Breast epithelium (tissue), 4 donors: ENCODE measurements at regions not wholly inside any gene's neighbourhood (a gene's known extent, or its start where the extent isn't known, plus 50 kb on each side); places are given as distances from the start of the nearest gene placed in this dataset.
"Not testable (repeated sequence)": the region's sequence is repeated elsewhere in the genome, so short reads cannot be mapped to it uniquely, and the experiment has no call there.

Source experiments
- DNase-seq, 2 donors: peaks; one replicate each; pipeline ENCODE4 v3.0.0-alpha.2; 2019; ENCODE audit warnings: low spot score in 2 of 2
- H3K27ac ChIP-seq, 2 donors: fragments of 200-600 bp; sonication (generic) in 1 of 2; one replicate each; pipeline ENCODE4 v1.5.1; 2016 to 2019; ENCODE audit warnings: mild to moderate bottlenecking in 1 of 2
- H3K27me3 ChIP-seq, 2 donors: fragments of 200-600 bp; sonication (generic) in 1 of 2; one replicate each; pipeline versions ENCODE4 v1.5.1 to v1.6.0; 2017 to 2019; ENCODE audit warnings: control low read depth in 1 of 2, mild to moderate bottlenecking in 1 of 2
- H3K36me3 ChIP-seq: fragments of 200-600 bp; one replicate; pipeline ENCODE4 v1.5.1; 2019
- H3K4me1 ChIP-seq, 2 donors: fragments of 200-600 bp; sonication (generic); one replicate each; pipeline ENCODE4 v1.5.1; 2016 to 2019; ENCODE audit warnings: control low read depth in 1 of 2
- H3K4me3 ChIP-seq, 3 donors: fragments of 200-600 bp; sonication (generic); 1 replicate in 2 of 3; 2 replicates in 1 of 3; pipeline ENCODE4 v1.5.1; 2016 to 2019; ENCODE audit warnings: mild to moderate bottlenecking in 3 of 3, moderate library complexity in 2 of 3
- H3K9me3 ChIP-seq, 2 donors: fragments of 200-600 bp; sonication (generic) in 1 of 2; one replicate each; pipeline ENCODE4 v1.5.1; 2016 to 2019; ENCODE audit warnings: control low read depth in 1 of 2
- POLR2A ChIP-seq: fragments of 450-650 bp; IDR thresholded peaks from one replicate; pipeline ENCODE4 v1.6.1; 2016; ENCODE audit warnings: antibody characterized with exemption, mild to moderate bottlenecking, moderate library complexity
- POLR2AphosphoS5 ChIP-seq, 3 donors: sonication (generic); formaldehyde crosslinking; IDR thresholded peaks; one replicate each; pipeline ENCODE4 v1.6.1; 2017; ENCODE audit warnings: antibody characterized with exemption in 3 of 3
- intact Hi-C: fragments of 100-400 bp; cut with DNase I; formaldehyde crosslinking; loops from one replicate; pipeline ENCODE4 v1.15.1; 2023; ENCODE audit warnings: low total_unique reads
- TF ChIP-seq, protein P1 (sequence below), 3 donors: fragments of 450-650 bp; IDR thresholded peaks; one replicate each; pipeline ENCODE4 v1.5.1; 2016 to 2017; ENCODE audit warnings: antibody characterized with exemption in 3 of 3, mild to moderate bottlenecking in 3 of 3, moderate library complexity in 3 of 3

DNA sequence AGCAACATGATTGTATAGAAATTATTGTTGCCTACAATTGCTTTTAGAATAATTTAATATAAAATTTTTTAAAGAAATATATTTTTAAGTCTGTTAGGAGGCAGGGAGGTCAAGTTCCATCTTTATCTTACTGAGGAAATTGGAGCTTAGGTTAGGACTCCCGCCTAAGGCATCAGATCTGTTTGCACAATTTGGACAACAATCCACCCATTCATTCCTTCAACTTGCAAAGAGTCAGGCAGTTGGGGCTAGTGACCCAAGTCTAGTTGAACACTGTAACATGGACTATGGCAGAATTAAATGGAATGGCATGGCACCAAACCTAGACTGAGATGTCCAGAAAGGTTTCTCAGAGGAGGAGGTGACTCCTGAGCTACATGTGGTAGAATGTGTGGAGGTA is 149.4 kb upstream of the SETMAR start:
- TF ChIP-seq, protein P1, sequence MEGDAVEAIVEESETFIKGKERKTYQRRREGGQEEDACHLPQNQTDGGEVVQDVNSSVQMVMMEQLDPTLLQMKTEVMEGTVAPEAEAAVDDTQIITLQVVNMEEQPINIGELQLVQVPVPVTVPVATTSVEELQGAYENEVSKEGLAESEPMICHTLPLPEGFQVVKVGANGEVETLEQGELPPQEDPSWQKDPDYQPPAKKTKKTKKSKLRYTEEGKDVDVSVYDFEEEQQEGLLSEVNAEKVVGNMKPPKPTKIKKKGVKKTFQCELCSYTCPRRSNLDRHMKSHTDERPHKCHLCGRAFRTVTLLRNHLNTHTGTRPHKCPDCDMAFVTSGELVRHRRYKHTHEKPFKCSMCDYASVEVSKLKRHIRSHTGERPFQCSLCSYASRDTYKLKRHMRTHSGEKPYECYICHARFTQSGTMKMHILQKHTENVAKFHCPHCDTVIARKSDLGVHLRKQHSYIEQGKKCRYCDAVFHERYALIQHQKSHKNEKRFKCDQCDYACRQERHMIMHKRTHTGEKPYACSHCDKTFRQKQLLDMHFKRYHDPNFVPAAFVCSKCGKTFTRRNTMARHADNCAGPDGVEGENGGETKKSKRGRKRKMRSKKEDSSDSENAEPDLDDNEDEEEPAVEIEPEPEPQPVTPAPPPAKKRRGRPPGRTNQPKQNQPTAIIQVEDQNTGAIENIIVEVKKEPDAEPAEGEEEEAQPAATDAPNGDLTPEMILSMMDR (IDR thresholded peaks at IDR 0.05) = no peak
- no peak for TF ChIP-seq POLR2A
- Histone ChIP-seq H3K4me1 (no peaks in the 10 kb centered on the region), H3K27me3 (no peaks in the 10 kb centered on the region), H3K4me3 (no peak overlapping the region), H3K27ac (no peak overlapping the region), H3K9me3 (no peaks in the 10 kb centered on the region), H3K36me3 (no peaks in the 10 kb centered on the region)
- intact Hi-C loops = no loop called here
- no peak for DNase-seq

DNA sequence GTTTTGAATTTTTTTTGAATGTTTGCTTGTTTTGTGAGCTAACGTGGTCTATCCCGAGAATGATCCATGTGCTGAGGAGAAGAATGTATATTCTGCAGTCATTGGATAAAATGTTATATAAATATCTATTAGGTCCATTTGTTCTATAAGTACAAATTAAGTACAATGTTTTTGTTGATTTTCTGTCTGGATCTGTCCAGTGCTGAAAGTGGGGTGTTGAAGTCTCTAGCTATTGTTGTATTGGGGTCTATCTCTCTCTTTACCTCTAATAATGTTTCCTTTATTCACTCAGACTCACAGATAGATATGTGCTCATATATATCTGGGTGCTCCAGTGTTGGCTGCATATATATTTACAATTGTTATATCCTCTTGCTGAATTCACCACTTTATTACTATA is 144.8 kb upstream of the SETMAR start:
- Histone ChIP-seq H3K4me3 (no peak overlapping the region), H3K4me1 (no peaks in the 10 kb centered on the region), H3K9me3 (no peaks in the 10 kb centered on the region), H3K36me3 (no peaks in the 10 kb centered on the region), H3K27ac (no peak overlapping the region), H3K27me3 (no peaks in the 10 kb centered on the region)
- intact Hi-C loops = no loop called here
- DNase-seq = no peak
- TF ChIP-seq POLR2AphosphoS5 (IDR thresholded peaks at IDR 0.05) (no peak), POLR2A (no peak)
- TF ChIP-seq, protein P1 (IDR thresholded peaks at IDR 0.05) = no peak

GRCh38 chr3:4162096-4162495 is 141.1 kb upstream of the SETMAR start:
- no peak overlapping the region for H3K4me3 ChIP-seq
- no peaks in the 10 kb centered on the region for H3K36me3 ChIP-seq
- H3K27ac ChIP-seq = no peak overlapping the region
- no peaks in the 10 kb centered on the region for H3K27me3 ChIP-seq
- intact Hi-C loops = no loop called here
- no peak for DNase-seq
- peaks cover 5% of the 10 kb centered on the region in 2 donors for H3K9me3 ChIP-seq
- H3K4me1 ChIP-seq = no peaks in the 10 kb centered on the region
- TF ChIP-seq, protein P1 (IDR thresholded peaks at IDR 0.05) = no peak
- no peak for TF ChIP-seq POLR2AphosphoS5 (IDR thresholded peaks at IDR 0.05)
- TF ChIP-seq POLR2A = no peak

DNA sequence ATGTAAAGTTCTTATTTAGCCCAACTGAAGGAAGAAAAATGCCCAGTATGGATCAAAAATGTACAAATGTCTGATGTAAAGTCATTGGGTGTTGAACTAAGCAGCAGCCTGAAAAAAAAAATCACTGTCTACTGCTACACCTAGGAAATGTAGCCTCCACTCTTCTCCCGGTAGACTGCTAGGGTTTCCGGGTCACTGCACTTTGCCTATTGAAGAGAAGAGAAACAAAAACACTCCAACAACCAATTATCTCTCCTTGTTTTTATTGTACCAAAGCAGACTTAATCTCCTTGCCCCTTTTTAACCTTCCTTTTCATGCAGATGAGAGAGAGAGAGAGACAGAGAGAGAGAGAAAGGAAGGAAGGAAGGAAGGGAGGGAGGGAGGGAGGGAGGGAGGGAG is 140.2 kb upstream of the SETMAR start:
- H3K4me3 ChIP-seq = no peak overlapping the region
- no peak overlapping the region for H3K27ac ChIP-seq
- peaks cover 9 to 11% of the 10 kb centered on the region in 2 donors for H3K9me3 ChIP-seq
- TF ChIP-seq, protein P1 (IDR thresholded peaks at IDR 0.05) = no peak
- TF ChIP-seq POLR2AphosphoS5 (IDR thresholded peaks at IDR 0.05) (no peak), POLR2A (no peak)
- intact Hi-C loops = no loop called here
- H3K4me1 ChIP-seq = no peaks in the 10 kb centered on the region
- H3K36me3 ChIP-seq = no peaks in the 10 kb centered on the region
- DNase-seq = no peak
- no peaks in the 10 kb centered on the region for H3K27me3 ChIP-seq

DNA sequence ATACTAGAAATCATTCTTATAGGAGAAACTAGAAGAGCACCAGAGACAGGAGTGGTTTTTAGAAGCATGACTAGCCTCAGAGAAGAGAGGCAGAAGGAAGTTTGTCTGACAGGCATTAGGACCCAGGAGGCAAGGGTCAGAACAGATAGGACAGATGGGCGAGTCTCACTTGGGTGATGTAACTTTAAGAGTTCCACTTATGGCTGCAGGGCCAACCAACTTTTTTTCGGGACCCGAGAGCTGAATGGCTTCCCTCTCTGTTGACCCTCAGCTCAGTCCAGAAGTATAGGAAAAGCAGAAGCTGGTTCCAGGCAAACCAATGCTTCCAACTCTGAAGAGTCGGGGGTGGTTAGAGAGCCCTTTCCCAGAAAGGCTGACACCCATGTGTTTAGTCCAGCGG is 136.6 kb upstream of the SETMAR start:
- H3K4me1 ChIP-seq = no peaks in the 10 kb centered on the region
- H3K4me3 ChIP-seq = no peak overlapping the region
- H3K9me3 ChIP-seq = peaks cover 9 to 11% of the 10 kb centered on the region in 2 donors
- TF ChIP-seq, protein P1 (IDR thresholded peaks at IDR 0.05) = no peak
- TF ChIP-seq POLR2AphosphoS5 (IDR thresholded peaks at IDR 0.05) (no peak), POLR2A (no peak)
- H3K27me3 ChIP-seq = no peaks in the 10 kb centered on the region
- H3K36me3 ChIP-seq = no peaks in the 10 kb centered on the region
- H3K27ac ChIP-seq = no peak overlapping the region
- intact Hi-C loops = loop anchor here (5.0 kb wide), 1 partner anchor 619 kb away; no protein-coding TSS in a partner anchor
- DNase-seq = no peak

GRCh38 chr3:4167230-4167629 is 135.9 kb upstream of the SETMAR start:
- not testable (repeated sequence) for H3K36me3 ChIP-seq, H3K4me1 ChIP-seq, H3K27ac ChIP-seq, DNase-seq, H3K27me3 ChIP-seq, H3K4me3 ChIP-seq
- peaks cover 9 to 11% of the 10 kb centered on the region in 2 donors for H3K9me3 ChIP-seq
- intact Hi-C loops = loop anchor here (5.0 kb wide), 1 partner anchor 620 kb away; no protein-coding TSS in a partner anchor
